ENCODE measurements at regions not wholly inside any gene's neighbourhood (a gene's known extent, or its start where the extent isn't known, plus 50 kb on each side); places are given as distances from the start of the nearest gene placed in this dataset.

GRCh38 chr12:4064008-4064407, 190.8 kb upstream of the PARP11 start:
- Histone ChIP-seq H3K4me3 (ENCODE audit: control extremely low read depth in 1 of 5, extremely low read depth in 1 of 5, insufficient read depth in 1 of 5, low read depth in 2 of 5, low read length in 4 of 5) (no peak overlapping the region), H3K79me2 (ENCODE audit: control insufficient read depth, insufficient read depth, low read length) (no peaks in the 10 kb centered on the region), H3K9ac (ENCODE audit: low read length) (no peak overlapping the region), H3K27ac (ENCODE audit: low read length in 2 of 2) (no peak overlapping the region), H2AFZ (ENCODE audit: insufficient read depth, low read depth, low read length, poor library complexity, severe bottlenecking) (no peak overlapping the region), H3K4me2 (replicated peaks; ENCODE audit: low read depth, low read length, poor library complexity, severe bottlenecking) (no peak overlapping the region), H3K27me3 (replicated peaks in 1 of 4; ENCODE audit: control extremely low read depth in 1 of 4, control insufficient read depth in 3 of 4, insufficient read depth in 4 of 4, low read length in 3 of 4) (peaks cover 0 to 3% (median 0%) of the 10 kb centered on the region in 4 experiments), H3K4me1 (ENCODE audit: control insufficient read depth in 2 of 2, insufficient read depth in 2 of 2, low read length in 2 of 2) (no peaks in the 10 kb centered on the region), H3K9me3 (ENCODE audit: control extremely low read depth in 1 of 3, control insufficient read depth in 2 of 3, insufficient read depth in 1 of 3, low read length in 2 of 3) (no peaks in the 10 kb centered on the region), H3K36me3 (replicated peaks in 1 of 2; ENCODE audit: control extremely low read depth in 1 of 2, control insufficient read depth in 1 of 2, extremely low read depth in 1 of 2, insufficient read depth in 2 of 2, low read length in 1 of 2) (no peaks in the 10 kb centered on the region), H4K20me1 (ENCODE audit: control insufficient read depth, insufficient read depth, low read length, poor library complexity, severe bottlenecking) (no peaks in the 10 kb centered on the region)
- Mint-ChIP-seq H3K4me3 (no peak overlapping the region), H3K9me3 (ENCODE audit: insufficient read depth) (no peaks in the 10 kb centered on the region), H3K4me1 (no peaks in the 10 kb centered on the region), H3K27me3 (peaks cover 14% of the 10 kb centered on the region), H3K27ac (no peak overlapping the region)
- TF ChIP-seq CTCF (IDR thresholded peaks at IDR 0.05) = no peak
- no peak for TF ChIP-seq EZH2 (IDR thresholded peaks at IDR 0.05; ENCODE audit: borderline replicate concordance, insufficient read depth, low read depth, low read length, poor library complexity, severe bottlenecking)
- ATAC-seq (ENCODE audit: low read depth) = no peak
- POLR2A ChIA-PET = no interaction called here
- whole genome bisulfite sequencing (ENCODE audit: insufficient coverage) = 100% methylated on average over 1 of the region's 5 CpGs
- no peak for DNase-seq
- CTCF ChIA-PET = no interaction called here
- intact Hi-C loops (cut with micrococcal nuclease) = no loop called here

- no peaks in the 10 kb centered on the region for H3K4me1 ChIP-seq (ENCODE audit: control insufficient read depth in 2 of 2, insufficient read depth in 2 of 2, low read length in 2 of 2)
- peaks cover 33% of the 10 kb centered on the region for H3K27me3 Mint-ChIP-seq
- TF ChIP-seq EZH2 (IDR thresholded peaks at IDR 0.05; ENCODE audit: borderline replicate concordance, insufficient read depth, low read depth, low read length, poor library complexity, severe bottlenecking) = no peak
- no peaks in the 10 kb centered on the region for H3K9me3 ChIP-seq (ENCODE audit: control extremely low read depth in 1 of 3, control insufficient read depth in 2 of 3, insufficient read depth in 1 of 3, low read length in 2 of 3)
- H3K27ac Mint-ChIP-seq = no peak overlapping the region
- H3K36me3 ChIP-seq (replicated peaks in 1 of 2; ENCODE audit: control extremely low read depth in 1 of 2, control insufficient read depth in 1 of 2, extremely low read depth in 1 of 2, insufficient read depth in 2 of 2, low read length in 1 of 2) = no peaks in the 10 kb centered on the region
- ATAC-seq (ENCODE audit: low read depth) (no peak), DNase-seq (no peak)
- H3K4me3 ChIP-seq (ENCODE audit: control extremely low read depth in 1 of 5, extremely low read depth in 1 of 5, insufficient read depth in 1 of 5, low read depth in 2 of 5, low read length in 4 of 5) = no peak overlapping the region
- H3K4me3 Mint-ChIP-seq = no peak overlapping the region
- H3K9me3 Mint-ChIP-seq (ENCODE audit: insufficient read depth) = no peaks in the 10 kb centered on the region
- H3K79me2 ChIP-seq (ENCODE audit: control insufficient read depth, insufficient read depth, low read length) = no peaks in the 10 kb centered on the region
- ChIA-PET POLR2A (no interaction called here), CTCF (interaction anchor here (1.0 kb wide), 1 partner anchor 8 kb away, joined by 3 read pairs; no protein-coding TSS in a partner anchor)
- no peak overlapping the region for H3K27ac ChIP-seq (ENCODE audit: low read length in 2 of 2)
- 93% methylated on average over 5 of the region's 7 CpGs for WGBS (ENCODE audit: insufficient coverage)
- H3K4me2 ChIP-seq (replicated peaks; ENCODE audit: low read depth, low read length, poor library complexity, severe bottlenecking) = no peak overlapping the region
- no peaks in the 10 kb centered on the region for H4K20me1 ChIP-seq (ENCODE audit: control insufficient read depth, insufficient read depth, low read length, poor library complexity, severe bottlenecking)
- H3K4me1 Mint-ChIP-seq = no peaks in the 10 kb centered on the region
- H3K27me3 ChIP-seq (replicated peaks in 1 of 4; ENCODE audit: control extremely low read depth in 1 of 4, control insufficient read depth in 3 of 4, insufficient read depth in 4 of 4, low read length in 3 of 4) = no peaks in the 10 kb centered on the region
- H3K9ac ChIP-seq (ENCODE audit: low read length) = no peak overlapping the region
- intact Hi-C loops (cut with micrococcal nuclease) = no loop called here
- no peak overlapping the region for H2AFZ ChIP-seq (ENCODE audit: insufficient read depth, low read depth, low read length, poor library complexity, severe bottlenecking)
These were observed 186.8 kb upstream of the PARP11 start for GRCh38 chr12:4059898-4060568.
